ENCODE measurements at regions not wholly inside any gene's neighbourhood (a gene's known extent, or its start where the extent isn't known, plus 50 kb on each side); places are given as distances from the start of the nearest gene placed in this dataset.
"Not testable (repeated sequence)": the region's sequence is repeated elsewhere in the genome, so short reads cannot be mapped to it uniquely, and the experiment has no call there.

DNA sequence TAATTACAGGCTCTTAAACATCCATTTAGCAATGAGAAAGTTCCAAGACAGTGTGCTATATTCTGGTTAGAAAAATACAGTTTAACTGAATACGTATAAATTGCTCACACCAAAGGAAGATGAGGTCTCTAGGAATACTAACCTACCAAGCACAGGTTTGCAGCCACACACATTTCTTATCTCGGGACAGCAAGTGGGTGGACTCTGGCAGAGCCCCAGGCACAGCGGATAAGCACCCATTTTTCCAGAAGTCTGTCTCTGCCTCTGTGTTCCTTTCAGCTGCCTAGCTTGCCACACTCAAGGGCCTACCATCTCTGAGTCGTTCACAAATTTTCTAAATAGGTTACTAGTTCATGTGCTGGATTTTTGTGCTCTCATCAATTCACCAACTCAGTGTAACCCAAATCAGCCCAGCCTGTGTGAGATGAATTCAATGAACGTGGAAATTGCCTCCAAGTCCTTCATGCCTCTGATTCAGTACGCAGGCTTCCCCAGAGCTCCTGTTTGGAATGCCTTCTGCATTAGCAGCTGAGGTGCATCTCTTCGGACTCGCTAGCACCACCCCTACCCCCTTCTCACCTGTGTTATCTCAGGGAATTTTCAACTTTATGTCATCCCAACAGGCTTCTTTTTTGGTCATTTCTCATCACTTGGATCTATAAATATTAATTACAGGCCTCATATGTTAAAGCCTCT lies 581.0 kb upstream of the CDH11 start:
- peak; percentile 69 for DNase-seq

DNA sequence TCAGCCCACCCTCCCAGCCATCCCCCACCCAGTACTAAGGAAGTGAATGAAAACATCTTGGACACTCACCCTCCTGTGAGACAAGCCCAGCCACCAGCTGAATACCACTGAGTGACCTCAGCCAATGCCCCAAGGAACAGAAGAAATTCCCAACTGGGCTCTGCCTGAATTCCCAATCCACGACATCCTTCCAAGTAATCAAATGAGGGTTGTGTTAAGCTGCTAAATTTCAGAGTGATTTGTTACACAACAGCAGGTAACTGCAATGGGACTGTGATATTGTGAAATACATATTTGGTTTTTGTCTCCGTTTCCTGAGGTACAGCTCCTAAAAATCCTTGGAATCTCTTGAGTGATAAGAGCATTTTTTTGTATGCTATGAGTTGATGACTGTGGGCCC lies 578.7 kb upstream of the CDH11 start:
- peak; percentile 59 for DNase-seq

DNA sequence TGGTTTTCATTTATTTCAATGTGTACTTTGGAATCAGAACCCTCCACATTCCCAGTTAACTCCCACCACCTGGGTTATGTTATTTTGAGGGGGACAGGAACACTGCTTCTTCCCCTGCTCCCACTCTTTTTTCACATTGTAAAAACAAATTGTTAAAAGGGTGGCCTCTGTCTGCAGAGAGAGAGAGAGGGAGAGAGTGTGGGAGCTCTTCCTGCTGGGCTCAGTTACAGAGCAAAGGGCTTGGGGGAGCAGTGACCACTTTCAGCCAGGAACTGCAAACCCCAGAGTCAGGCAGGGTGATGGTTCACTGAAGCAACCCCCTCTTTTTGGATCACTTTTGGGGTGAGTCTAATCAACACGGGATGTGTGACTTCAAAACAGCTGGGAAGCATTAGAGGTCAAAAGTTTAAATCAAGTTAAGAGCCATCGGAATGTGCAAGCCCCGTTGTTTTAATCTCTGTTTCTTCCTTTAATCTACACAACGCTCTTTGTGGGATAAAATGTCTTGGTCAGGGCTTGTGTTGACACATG lies 577.0 kb upstream of the CDH11 start:
- no peak for DNase-seq

DNA sequence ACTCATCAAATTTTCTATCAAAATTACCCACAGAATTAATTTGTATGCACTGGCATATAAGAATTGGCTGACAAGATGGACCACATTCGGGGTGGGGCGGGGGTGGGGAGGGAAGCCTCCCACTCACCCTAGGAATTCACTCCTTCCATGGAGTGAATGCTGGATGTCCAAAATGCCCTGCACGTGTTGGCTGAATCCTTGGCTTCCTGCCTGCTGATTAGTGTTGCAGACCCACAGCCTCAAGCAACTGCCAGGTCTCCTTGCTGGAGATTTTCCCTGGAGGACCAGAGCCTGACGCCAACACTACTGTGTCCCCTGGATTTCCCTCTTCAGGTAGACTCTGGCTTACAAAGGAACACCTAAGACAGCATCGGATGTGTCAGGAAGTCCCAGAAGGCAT lies 575.7 kb upstream of the CDH11 start:
- DNase-seq = no peak

- DNase-seq = no peak
These were observed 575.2 kb upstream of the CDH11 start for GRCh38 chr16:65697065-65697464.

DNA sequence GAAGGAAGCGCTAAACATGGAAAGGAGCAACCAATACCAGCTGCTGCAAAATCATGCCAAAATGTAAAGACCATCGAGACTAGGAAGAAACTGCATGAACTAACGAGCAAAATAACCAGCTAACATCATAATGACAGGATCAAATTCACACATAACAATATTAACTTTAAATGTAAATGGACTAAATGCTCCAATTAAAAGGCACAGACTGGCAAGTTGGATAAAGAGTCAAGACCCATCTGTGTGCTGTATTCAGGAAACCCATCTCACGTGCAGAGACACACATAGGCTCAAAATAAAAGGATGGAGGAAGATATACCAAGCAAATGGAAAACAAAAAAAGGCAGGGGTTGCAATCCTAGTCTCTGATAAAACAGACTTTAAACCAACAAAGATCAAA lies 570.0 kb upstream of the CDH11 start:
- DNase-seq = not testable (repeated sequence)

- no peak for DNase-seq
These were observed 567.9 kb upstream of the CDH11 start for GRCh38 chr16:65689726-65690125.

DNA sequence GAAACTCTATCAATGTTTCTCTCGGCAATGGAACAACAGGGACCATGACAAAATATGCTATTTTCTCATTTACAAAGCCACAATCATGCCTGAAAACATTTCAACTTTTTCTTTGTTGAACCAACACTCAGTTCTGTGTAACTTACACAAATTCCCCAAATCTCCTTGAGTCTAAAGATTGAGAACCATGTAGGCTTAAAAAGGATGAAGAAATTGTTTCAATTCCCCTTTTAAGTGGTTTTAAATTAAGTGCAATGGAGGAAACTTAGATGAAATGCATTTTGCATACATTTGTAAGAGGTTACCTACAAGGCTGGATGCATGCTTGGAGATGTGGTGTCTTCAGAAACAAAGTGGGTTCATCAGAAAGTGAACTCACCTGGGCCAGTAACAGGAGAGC lies 566.4 kb upstream of the CDH11 start:
- no peak for DNase-seq

DNA sequence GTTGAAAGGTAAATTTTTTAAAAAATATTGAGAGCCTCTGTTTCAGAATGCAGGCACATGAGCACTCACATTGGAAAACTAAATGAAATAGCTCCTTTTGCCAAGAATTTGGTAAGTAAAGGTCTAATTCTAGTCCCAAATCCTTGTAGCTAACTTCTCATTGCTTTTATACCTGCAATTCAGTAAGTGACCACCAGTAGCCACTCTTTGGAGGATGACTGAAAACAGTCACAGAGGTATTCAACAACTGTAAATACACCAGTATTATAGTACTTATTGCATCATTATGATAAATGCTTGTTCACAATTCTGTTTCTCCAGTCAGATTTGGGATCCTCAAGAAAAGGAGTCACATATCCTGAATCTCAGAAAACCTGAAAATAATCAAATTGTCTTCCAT lies 562.4 kb upstream of the CDH11 start:
- no peak for DNase-seq

DNA sequence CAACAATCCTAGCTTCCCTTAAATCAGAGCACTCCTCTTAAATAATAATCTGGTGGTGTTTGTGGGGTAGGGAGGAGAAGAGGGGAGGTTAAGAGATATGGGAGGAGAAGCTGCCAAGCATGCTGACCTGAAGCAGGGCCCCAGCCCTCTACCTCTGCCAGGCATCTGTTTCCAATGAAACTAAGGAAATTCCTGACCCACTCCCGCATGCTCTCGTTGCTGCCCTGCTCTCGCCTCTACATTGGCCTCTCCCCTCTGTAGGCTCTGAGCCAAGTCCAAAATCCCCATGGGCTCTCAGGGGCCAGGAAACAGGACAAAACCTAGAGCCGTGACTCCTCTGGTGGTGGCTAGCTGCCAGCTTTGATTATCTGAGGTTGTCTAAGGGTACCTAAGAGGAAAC lies 559.5 kb upstream of the CDH11 start:
- no peak for DNase-seq

- no peak for DNase-seq
These were observed 557.9 kb upstream of the CDH11 start for GRCh38 chr16:65679785-65680184.

DNA sequence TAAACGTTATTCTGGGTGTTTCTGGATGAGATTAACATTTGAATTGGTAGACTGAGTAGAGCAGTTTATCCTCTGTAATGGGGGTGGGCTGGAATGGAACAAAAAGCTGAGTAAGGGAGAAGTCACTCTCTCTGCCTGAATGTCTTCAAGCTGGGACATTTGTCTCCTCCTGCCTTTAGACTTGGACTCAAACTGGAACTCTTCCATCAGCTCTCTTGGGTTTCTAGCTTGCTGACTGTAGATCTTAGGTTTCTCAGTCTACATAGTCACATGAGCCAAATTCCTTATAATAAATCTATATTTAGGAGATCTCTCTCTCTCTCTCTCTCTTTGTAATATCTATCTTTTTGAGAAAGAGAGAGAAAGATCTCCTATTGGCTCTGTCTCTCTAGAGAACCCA lies 553.3 kb upstream of the CDH11 start:
- no peak for DNase-seq

DNA sequence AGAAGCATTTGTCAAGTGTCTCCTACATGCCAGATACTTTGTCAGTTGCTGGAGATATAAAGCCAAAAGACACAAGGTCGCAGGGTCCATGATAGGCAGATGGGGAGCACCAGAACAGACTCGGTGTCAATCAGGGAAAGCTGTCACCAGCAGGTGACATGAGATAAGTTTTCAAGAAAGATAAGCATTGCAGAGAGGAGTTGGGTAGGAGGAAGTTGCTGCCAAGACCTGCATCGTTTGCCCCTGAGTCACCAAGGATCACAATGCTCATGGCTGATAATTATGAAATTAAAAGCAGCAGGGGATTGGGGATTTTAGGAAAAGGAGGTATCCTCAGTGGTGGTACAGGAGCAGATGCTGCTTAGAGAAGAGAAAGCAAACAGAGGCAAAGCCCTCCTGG lies 551.1 kb upstream of the CDH11 start:
- no peak for DNase-seq

DNA sequence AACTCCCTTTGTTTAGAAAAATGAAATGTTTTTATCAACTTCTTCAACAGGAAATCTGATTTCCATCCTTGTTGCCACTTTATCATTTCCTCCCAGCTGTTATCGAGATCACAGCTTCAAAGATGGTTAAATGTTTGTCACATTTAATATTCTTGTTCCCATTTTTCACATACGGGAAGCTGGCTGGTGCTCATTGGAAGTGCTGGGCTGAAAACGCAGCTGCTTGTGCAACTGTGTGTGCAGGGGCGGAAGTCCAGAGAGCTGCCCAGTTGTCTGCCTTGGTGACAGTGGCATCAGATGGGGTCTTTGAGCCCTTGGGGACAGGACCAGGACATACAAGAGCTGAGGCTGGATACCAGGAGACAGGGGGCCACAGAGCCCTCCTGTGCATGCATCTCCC lies 549.2 kb upstream of the CDH11 start:
- DNase-seq = no peak

- no peak for DNase-seq
These were observed 546.3 kb upstream of the CDH11 start for GRCh38 chr16:65668064-65668595.

- peak; percentile 75 for DNase-seq
These were observed 545.2 kb upstream of the CDH11 start for GRCh38 chr16:65667011-65667578.

DNA sequence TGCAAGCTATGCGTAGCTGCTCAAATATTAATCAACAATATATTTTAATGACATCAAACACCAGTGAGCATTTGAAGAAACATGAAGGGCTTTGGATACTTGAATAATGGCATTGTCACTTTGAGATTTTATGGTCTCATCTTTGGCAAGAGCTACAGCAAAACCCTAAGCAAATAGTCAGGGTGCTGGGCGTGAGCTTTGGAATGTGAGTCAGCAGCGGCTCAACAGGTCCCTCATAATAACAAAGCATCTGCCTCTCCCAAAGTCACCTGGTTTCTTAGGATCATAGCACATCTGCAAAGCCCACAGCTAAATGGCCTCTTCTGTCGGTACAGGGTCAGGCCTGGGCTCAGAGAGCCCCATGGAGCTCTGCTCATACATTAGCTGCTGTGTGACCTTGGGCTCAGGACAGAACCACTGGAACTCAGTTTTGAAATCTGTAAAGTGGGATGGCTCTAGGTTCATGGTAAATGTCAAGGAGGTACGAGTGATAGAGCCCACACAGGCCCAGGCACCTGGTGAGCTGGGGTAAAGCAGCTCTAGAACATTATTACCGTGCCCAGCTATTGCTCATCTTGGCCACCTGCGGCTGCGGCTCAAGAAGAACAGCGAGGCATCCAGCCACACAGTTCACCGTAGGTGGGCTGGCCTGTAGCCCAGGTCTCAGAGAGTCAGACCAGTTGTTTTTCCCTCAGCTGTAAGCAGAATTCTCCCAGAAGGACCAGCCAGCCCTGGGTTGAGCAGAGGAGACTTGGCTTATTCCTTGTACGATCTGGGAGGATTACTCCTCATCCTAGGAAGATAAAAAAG lies 544.5 kb upstream of the CDH11 start:
- no peak for DNase-seq

- no peak for DNase-seq
These were observed 543.7 kb upstream of the CDH11 start for GRCh38 chr16:65665586-65665985.

- peak; percentile 77 for DNase-seq
These were observed 541.9 kb upstream of the CDH11 start for GRCh38 chr16:65663774-65664173.

DNA sequence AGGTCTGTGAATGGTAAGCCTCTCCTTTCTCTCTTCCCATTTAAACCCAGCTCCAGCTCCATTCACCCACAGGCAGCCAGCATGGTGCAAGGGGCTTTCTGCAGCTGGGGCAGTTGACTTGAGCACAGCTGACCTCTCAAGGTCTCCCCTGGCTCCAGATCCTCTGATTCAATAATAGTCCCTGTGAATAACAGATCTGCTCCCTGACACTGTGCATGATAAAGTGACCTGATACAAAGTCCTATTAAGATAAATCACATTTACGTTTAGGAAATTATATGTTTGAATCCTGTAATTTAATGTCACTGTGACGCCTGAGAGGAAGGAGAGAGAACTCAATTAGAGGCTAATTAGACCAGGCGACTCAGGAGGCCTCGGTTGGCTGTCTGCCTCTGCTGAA lies 540.4 kb upstream of the CDH11 start:
- DNase-seq = no peak

GRCh38 chr16:65661558-65661957 lies 539.7 kb upstream of the CDH11 start:
- no peak for DNase-seq

GRCh38 chr16:65660390-65660789 lies 538.5 kb upstream of the CDH11 start:
- DNase-seq = no peak

DNA sequence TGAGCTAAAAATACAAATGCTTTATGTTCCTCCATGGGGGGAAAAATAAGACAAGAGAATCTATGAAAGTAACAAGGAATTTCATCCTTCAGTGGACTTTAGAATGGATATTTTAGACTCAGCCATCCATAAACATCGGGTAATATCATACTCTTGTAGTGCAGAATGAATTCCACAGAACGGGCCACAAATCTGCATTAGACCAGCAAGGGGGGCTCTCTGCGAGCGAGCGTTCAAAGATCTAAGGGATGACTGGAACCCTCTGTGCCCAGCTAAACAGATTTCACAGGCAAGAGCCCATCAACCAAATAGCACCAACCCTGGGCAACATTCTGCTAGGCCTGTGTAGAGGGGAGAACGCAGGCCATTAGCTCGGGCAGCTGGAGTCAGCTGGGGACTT lies 537.9 kb upstream of the CDH11 start:
- DNase-seq = no peak

- no peak for DNase-seq
These were observed 536.9 kb upstream of the CDH11 start for GRCh38 chr16:65658787-65659220.
